Ascending aorta (tissue), 2 donors: ENCODE measurements at regions not wholly inside any gene's neighbourhood (a gene's known extent, or its start where the extent isn't known, plus 50 kb on each side); places are given as distances from the start of the nearest gene placed in this dataset.

Experiments used
- DNase-seq, 2 donors: peaks; one replicate each; pipeline ENCODE4 v3.0.0-alpha.2; 2019; ENCODE audit warnings: low spot score in 2 of 2
- H3K27ac ChIP-seq, 2 donors: fragments of 200-600 bp; sonication (generic); one replicate each; pipeline ENCODE4 v1.5.1; 2016 to 2017; ENCODE audit warnings: mild to moderate bottlenecking in 1 of 2
- H3K27me3 ChIP-seq: fragments of 200-600 bp; sonication (generic); one replicate; pipeline ENCODE4 v1.5.1; 2017
- H3K36me3 ChIP-seq, 2 donors: fragments of 200-600 bp; sonication (generic); one replicate each; pipeline ENCODE4 v1.5.1; 2016
- H3K4me1 ChIP-seq, 2 donors: fragments of 200-600 bp; sonication (generic); one replicate each; pipeline ENCODE4 v1.5.1; 2016 to 2017; ENCODE audit warnings: mild to moderate bottlenecking in 1 of 2
- H3K4me3 ChIP-seq, 2 donors: fragments of 200-600 bp; sonication (generic); one replicate each; pipeline ENCODE4 v1.5.1; 2016 to 2017; ENCODE audit warnings: mild to moderate bottlenecking in 1 of 2
- H3K9me3 ChIP-seq, 2 donors: fragments of 200-600 bp; sonication (generic); one replicate each; pipeline ENCODE4 v1.5.1; 2016
- intact Hi-C: fragments of 100-400 bp; cut with DNase I; formaldehyde crosslinking; loops from one replicate; pipeline ENCODE4 v1.15.1; 2023
- TF ChIP-seq, protein P1 (sequence below), 3 experiments: fragments of 200-600 bp in 2 of 3; fragments of 450-650 bp in 1 of 3; sonication (generic) in 2 of 3; IDR thresholded peaks; one replicate each; pipeline ENCODE4 v1.5.1; 2016 to 2019; ENCODE audit warnings: antibody characterized with exemption in 3 of 3, mild to moderate bottlenecking in 1 of 3, moderate library complexity in 1 of 3

DNA sequence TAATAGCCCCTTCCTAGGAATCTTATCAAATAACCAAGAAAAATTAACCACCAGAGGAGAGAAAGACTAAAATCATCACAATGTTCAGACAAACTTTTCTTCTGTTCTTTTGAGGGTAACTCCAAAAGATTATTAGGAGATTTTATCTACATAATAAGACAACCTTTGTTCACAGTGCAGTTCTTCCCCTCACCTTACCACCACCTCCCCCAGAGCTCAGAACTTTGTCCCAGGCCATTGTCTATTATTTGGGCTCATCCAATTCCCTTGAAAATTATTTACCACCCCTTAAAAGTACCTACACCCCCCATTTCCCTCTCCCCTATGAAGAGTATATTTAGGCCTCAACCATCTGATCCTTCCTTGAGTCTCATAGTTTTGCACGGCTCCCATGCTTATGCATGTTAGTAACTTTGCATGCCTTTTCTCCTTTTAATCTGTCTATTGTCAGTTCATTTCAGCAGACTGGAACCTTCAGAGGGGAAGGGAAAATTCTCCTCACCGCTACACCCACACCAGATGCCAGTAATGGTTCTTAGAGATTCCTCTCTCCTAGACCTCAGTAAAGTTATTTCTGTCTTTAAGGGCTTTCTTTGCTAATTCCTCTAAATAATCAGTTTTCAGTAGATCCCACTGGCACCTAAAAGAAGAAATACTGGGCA lies 234.9 kb downstream of the SKIDA1 start:
- H3K9me3 ChIP-seq = no peaks in the 10 kb centered on the region
- no peak overlapping the region for H3K4me3 ChIP-seq
- intact Hi-C loops = loop anchor here (5.0 kb wide), 1 partner anchor 207 kb away; no protein-coding TSS in a partner anchor
- H3K27me3 ChIP-seq = no peaks in the 10 kb centered on the region
- no peaks in the 10 kb centered on the region for H3K36me3 ChIP-seq
- H3K4me1 ChIP-seq = peaks cover 0 to 6% of the 10 kb centered on the region in 2 donors
- TF ChIP-seq, protein P1, sequence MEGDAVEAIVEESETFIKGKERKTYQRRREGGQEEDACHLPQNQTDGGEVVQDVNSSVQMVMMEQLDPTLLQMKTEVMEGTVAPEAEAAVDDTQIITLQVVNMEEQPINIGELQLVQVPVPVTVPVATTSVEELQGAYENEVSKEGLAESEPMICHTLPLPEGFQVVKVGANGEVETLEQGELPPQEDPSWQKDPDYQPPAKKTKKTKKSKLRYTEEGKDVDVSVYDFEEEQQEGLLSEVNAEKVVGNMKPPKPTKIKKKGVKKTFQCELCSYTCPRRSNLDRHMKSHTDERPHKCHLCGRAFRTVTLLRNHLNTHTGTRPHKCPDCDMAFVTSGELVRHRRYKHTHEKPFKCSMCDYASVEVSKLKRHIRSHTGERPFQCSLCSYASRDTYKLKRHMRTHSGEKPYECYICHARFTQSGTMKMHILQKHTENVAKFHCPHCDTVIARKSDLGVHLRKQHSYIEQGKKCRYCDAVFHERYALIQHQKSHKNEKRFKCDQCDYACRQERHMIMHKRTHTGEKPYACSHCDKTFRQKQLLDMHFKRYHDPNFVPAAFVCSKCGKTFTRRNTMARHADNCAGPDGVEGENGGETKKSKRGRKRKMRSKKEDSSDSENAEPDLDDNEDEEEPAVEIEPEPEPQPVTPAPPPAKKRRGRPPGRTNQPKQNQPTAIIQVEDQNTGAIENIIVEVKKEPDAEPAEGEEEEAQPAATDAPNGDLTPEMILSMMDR (IDR thresholded peaks at IDR 0.05) = no peak
- DNase-seq = no peak
- H3K27ac ChIP-seq = no peak overlapping the region

DNA sequence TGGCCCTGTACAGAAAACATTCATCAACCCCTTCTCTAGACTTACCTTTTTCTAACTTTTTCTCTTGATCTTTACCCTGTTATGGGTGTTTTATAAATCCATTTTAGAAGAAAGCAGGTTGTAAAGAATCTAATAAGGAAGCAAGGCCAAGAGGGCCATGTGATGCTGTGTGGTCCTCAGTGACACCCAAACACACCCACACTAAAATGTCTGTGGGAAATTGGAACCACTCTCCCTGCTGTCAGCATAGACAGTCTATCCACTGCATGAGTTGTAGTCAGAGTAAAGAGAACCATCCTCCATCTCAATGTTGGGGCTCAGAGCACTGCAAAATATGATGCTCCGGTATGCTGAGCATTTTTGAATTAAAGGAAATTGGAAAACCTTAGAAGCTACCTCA lies 235.5 kb downstream of the SKIDA1 start:
- TF ChIP-seq, protein P1 (IDR thresholded peaks at IDR 0.05) = no peak
- Histone ChIP-seq H3K27ac (no peak overlapping the region), H3K9me3 (no peaks in the 10 kb centered on the region), H3K4me1 (peaks cover 0 to 6% of the 10 kb centered on the region in 2 donors), H3K27me3 (no peaks in the 10 kb centered on the region), H3K36me3 (no peaks in the 10 kb centered on the region), H3K4me3 (no peak overlapping the region)
- intact Hi-C loops = loop anchor here (5.0 kb wide), 1 partner anchor 207 kb away; no protein-coding TSS in a partner anchor
- DNase-seq = no peak

DNA sequence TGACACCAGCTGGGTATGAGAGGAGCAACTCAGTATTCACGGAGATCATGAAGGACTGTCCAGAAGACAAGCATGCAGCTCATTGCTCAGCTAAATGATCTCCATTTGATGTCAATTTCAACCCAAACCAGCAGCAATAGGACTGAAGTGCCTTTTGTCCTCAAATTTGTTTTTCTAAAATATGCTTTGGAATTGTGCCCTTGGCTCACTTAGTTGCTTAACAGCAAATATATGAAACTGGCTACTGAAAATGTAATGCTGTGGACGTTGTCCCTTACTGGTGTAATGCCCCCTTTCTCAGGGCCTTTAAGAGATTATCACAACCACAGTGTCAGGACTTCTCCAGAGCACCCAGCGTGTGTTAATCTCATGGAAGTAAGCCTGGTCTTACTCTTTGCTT lies 236.2 kb downstream of the SKIDA1 start:
- no peaks in the 10 kb centered on the region for H3K36me3 ChIP-seq
- no peak overlapping the region for H3K27ac ChIP-seq
- TF ChIP-seq, protein P1 (IDR thresholded peaks at IDR 0.05) = no peak
- intact Hi-C loops = no loop called here
- H3K4me1 ChIP-seq = peaks cover 0 to 6% of the 10 kb centered on the region in 2 donors
- H3K27me3 ChIP-seq = no peaks in the 10 kb centered on the region
- no peaks in the 10 kb centered on the region for H3K9me3 ChIP-seq
- DNase-seq = no peak
- H3K4me3 ChIP-seq = no peak overlapping the region

DNA sequence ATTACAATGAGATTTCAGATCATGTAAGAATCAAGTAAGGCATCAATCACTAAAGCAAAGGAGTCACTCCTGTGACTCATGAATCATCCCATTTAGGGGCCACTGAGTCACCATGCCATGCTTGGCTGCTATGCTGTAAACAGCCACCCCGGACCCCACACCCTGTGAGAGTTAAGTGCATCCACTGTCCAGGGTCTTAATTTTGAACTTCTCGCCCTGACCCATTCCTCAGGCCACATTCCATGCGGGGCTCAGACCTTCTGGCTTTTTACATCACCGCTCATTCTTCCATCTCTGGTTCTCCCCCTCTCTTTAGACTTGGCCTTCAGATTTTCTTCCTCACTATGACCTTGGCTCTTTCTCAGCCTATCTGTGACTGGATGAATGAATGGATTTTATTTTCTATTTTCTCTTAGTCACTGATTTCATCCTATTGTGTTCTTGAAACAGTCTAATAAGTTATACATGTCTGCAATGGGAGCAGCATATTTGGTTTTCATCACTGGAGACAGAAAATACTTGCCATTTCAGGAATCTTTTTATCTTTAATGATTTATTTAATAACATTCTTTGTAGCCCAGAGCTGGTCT lies 239.6 kb downstream of the SKIDA1 start:
- intact Hi-C loops = no loop called here
- no peak overlapping the region for H3K27ac ChIP-seq
- no peaks in the 10 kb centered on the region for H3K36me3 ChIP-seq
- H3K9me3 ChIP-seq = no peaks in the 10 kb centered on the region
- DNase-seq = no peak
- H3K4me3 ChIP-seq = no peak overlapping the region
- TF ChIP-seq, protein P1 (IDR thresholded peaks at IDR 0.05) = no peak
- H3K27me3 ChIP-seq = no peaks in the 10 kb centered on the region
- no peaks in the 10 kb centered on the region for H3K4me1 ChIP-seq

DNA sequence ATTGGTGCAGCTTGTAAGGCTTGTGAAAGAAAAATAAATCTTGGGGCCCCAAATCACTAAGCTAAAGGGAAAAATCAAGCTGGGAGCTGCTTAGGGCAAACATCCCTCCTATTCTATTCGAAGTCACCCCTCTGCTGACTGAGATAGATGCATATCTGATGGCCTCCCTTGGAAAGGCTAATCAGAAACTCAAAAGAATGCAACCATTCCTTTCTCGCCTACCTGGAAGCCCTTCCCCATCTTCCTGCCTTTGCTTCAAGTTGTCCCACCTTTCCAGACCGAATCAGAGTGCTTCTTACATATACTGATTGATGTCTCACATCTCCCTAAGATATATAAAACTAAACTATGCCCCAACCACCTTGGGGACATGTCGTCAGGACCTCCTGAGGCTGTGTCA lies 240.3 kb downstream of the SKIDA1 start:
- Histone ChIP-seq H3K4me3 (no peak overlapping the region), H3K9me3 (no peaks in the 10 kb centered on the region), H3K27ac (no peak overlapping the region), H3K27me3 (no peaks in the 10 kb centered on the region), H3K36me3 (no peaks in the 10 kb centered on the region), H3K4me1 (no peaks in the 10 kb centered on the region)
- no peak for DNase-seq
- intact Hi-C loops = no loop called here
- TF ChIP-seq, protein P1 (IDR thresholded peaks at IDR 0.05) = no peak
